ENCODE measurements at regions not wholly inside any gene's neighbourhood (a gene's known extent, or its start where the extent isn't known, plus 50 kb on each side); places are given as distances from the start of the nearest gene placed in this dataset.

- DNase-seq (ENCODE audit: low spot score) = no peak
- Mint-ChIP-seq H3K4me3 (ENCODE audit: unreplicated experiment) (no peak overlapping the region), H3K36me3 (ENCODE audit: low read depth) (peaks cover 2% of the 10 kb centered on the region)
These were observed 110.1 kb upstream of the SMURF2 start for GRCh38 chr17:64771980-64772844.

GRCh38 chr17:64769712-64770111 is 107.6 kb upstream of the SMURF2 start:
- TF ChIP-seq, protein P1, sequence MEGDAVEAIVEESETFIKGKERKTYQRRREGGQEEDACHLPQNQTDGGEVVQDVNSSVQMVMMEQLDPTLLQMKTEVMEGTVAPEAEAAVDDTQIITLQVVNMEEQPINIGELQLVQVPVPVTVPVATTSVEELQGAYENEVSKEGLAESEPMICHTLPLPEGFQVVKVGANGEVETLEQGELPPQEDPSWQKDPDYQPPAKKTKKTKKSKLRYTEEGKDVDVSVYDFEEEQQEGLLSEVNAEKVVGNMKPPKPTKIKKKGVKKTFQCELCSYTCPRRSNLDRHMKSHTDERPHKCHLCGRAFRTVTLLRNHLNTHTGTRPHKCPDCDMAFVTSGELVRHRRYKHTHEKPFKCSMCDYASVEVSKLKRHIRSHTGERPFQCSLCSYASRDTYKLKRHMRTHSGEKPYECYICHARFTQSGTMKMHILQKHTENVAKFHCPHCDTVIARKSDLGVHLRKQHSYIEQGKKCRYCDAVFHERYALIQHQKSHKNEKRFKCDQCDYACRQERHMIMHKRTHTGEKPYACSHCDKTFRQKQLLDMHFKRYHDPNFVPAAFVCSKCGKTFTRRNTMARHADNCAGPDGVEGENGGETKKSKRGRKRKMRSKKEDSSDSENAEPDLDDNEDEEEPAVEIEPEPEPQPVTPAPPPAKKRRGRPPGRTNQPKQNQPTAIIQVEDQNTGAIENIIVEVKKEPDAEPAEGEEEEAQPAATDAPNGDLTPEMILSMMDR (IDR thresholded peaks at IDR 0.05) = no peak
- no peaks in the 10 kb centered on the region for H3K9me3 Mint-ChIP-seq (ENCODE audit: low read depth)
- no peaks in the 10 kb centered on the region for H3K4me1 Mint-ChIP-seq (ENCODE audit: low read depth)
- no peak overlapping the region for H3K27ac Mint-ChIP-seq (ENCODE audit: unreplicated experiment)
- peaks cover 8% of the 10 kb centered on the region for H3K36me3 Mint-ChIP-seq (ENCODE audit: low read depth)
- H3K4me3 Mint-ChIP-seq (ENCODE audit: unreplicated experiment) = no peak overlapping the region
- H3K27me3 Mint-ChIP-seq (ENCODE audit: low read depth) = no peaks in the 10 kb centered on the region
- no peak for DNase-seq (ENCODE audit: low spot score)

More at GRCh38 chr17:64771980-64772844, 110.1 kb upstream of the SMURF2 start:
- H3K27ac Mint-ChIP-seq (ENCODE audit: unreplicated experiment) = no peak overlapping the region
- H3K27me3 Mint-ChIP-seq (ENCODE audit: low read depth) = no peaks in the 10 kb centered on the region
- H3K4me1 Mint-ChIP-seq (ENCODE audit: low read depth) = peaks cover 4% of the 10 kb centered on the region
- TF ChIP-seq, protein P1 (IDR thresholded peaks at IDR 0.05) = no peak
- H3K9me3 Mint-ChIP-seq (ENCODE audit: low read depth) = no peaks in the 10 kb centered on the region

GRCh38 chr17:64767269-64767997 is 105.3 kb upstream of the SMURF2 start:
- Mint-ChIP-seq H3K27me3 (ENCODE audit: low read depth) (no peaks in the 10 kb centered on the region), H3K4me1 (ENCODE audit: low read depth) (no peaks in the 10 kb centered on the region), H3K4me3 (ENCODE audit: unreplicated experiment) (no peak overlapping the region), H3K36me3 (ENCODE audit: low read depth) (peaks cover 12% of the 10 kb centered on the region), H3K27ac (ENCODE audit: unreplicated experiment) (no peak overlapping the region), H3K9me3 (ENCODE audit: low read depth) (no peaks in the 10 kb centered on the region)
- TF ChIP-seq, protein P1 (IDR thresholded peaks at IDR 0.05) = no peak
- DNase-seq (ENCODE audit: low spot score) = no peak

DNA sequence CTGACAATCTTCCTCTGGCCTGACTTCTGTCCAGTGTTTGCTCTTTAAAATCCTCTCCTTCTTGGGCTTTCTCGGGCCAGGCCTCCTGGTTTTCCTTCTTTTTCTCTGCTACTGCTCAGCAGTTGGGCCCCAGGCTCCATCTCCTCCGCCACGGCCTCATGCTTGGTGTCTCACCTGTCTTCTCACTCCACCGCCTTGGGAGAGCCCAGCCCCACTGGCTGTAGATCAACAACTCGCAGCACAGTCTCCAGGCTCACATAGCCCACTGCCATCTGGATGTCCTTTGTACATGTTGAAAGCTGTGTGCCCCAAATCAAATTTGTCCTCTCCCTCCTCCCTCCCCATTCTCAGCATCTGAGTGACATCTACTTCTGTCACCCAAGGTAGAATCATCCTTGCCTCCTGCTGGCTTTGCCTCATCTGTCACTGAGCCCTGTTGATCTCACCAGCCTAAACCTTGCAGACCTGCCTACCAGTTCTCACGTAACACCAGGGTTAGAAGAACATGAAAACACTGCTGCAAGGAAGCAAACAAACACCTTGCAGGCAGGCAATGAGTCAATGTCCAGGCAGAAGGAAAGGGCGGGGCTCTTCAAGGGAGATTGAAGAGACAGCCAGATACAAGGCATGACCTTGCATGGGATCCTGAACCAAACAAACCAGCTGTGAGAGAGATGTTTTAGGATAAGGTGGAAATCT is 103.2 kb upstream of the SMURF2 start:
- Mint-ChIP-seq H3K36me3 (ENCODE audit: low read depth) (peaks cover 18% of the 10 kb centered on the region), H3K27me3 (ENCODE audit: low read depth) (no peaks in the 10 kb centered on the region), H3K4me1 (ENCODE audit: low read depth) (no peaks in the 10 kb centered on the region), H3K4me3 (ENCODE audit: unreplicated experiment) (no peak overlapping the region), H3K9me3 (ENCODE audit: low read depth) (no peaks in the 10 kb centered on the region), H3K27ac (ENCODE audit: unreplicated experiment) (no peak overlapping the region)
- TF ChIP-seq, protein P1 (IDR thresholded peaks at IDR 0.05) = no peak
- no peak for DNase-seq (ENCODE audit: low spot score)
